HG03139 (cell line): ENCODE measurements at regions not wholly inside any gene's neighbourhood (a gene's known extent, or its start where the extent isn't known, plus 50 kb on each side); places are given as distances from the start of the nearest gene placed in this dataset.

Source experiments
- ATAC-seq: cut with Tn5 transposase; IDR thresholded peaks from one replicate; pipeline ENCODE4 v1.9.1; 2021; ENCODE audit not compliant: unreplicated experiment

DNA sequence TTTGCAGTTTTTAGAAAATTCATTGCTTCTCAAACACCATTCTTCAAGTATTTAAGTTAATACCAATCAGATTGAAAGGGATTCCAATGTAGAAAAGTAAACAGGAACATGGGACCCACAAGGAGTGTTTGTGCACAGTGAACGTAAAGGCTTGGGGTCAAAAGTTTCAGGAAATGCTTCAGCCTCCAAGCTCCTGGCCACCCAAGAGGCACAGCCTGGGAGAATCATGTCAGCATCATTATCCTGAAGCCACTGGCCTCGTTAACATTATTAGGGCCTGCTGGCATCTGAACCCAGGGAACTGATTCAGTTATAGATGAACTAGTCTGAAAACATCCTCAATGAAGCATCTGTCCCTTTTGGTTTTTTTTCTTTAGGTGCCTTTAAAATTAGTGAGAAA, 122.9 kb downstream of the NXNL2 start:
- ATAC-seq, result no peak

DNA sequence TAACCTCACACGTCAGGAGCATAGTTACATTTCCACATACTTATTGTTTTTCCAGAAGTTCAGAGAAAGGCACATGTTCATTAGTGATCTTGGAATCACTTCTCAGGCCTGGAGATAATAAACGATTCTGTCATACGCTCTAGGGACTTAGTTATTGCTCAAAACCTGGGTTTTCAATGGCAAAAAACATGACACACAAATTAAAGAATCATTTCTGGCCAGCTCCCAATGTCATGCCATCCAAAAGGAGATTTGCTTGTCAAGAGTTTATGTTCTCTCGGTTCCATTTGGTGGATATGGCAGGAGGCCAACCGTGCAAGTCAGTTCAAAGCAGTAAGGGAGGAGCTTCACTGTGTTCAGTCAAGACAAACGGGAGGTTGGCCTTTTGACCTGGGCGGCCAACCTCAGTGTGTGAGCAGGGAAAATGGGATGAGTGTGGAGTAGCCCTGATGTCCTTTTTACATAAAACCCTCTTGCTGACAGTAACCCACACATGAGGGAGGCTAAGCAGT, 123.4 kb downstream of the NXNL2 start:
- no peak for ATAC-seq

DNA sequence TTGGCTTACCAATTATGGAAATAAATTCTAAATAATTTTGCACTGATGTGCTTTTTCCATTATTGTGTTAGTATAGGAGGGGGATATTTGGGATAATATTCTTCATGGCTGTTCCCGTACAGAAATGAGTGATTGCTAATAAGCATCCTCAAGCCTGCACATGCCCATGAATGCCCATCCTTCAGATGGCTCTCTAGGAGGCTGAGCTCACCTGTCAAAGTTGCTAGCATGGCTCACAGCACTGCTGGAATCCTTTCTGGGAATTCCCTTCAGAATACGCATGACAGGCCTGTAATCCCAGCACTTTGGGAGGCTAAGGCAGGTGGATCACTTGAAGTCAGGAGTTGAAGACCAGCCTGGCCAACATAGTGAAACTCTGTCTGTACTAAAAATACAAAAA, 124.1 kb downstream of the NXNL2 start:
- ATAC-seq, result no peak

DNA sequence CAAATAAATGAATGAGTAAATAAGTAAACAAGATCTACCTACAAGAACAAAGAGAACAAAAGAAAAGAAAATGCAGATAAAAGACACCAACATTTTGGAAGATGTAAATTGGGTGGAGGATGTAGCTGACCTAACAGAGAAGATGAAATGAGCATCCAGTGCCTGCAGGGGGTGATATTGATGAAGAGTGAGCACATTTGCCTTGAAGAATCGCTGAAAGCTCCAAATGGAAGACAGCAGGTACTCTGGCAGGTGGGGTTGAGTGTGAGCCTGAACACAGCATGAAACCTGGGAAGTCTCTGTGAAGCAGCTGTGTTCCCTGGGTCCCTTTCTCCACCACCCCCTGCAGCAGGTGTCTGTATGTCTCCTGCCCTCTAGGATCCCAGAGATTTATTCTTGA, 125.6 kb downstream of the NXNL2 start:
- no peak for ATAC-seq

DNA sequence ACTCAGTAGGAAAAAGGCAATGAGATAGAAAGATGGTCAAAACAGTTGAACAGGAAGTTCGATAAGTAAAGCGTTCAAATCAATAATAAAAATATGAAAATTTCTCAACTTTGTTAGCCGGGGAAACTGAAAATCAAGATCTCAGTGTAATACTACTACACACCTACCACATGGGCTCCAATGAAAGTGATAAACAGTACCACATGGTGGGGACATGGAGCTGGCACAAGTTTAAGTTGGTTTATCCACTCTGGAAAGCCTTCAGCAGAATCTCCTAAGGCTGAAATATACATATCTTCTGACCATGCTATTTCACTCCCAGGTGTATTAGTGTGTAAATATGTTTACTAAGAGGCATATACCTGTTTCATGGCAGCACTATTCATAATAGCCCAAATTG, 126.8 kb downstream of the NXNL2 start:
- no peak for ATAC-seq

DNA sequence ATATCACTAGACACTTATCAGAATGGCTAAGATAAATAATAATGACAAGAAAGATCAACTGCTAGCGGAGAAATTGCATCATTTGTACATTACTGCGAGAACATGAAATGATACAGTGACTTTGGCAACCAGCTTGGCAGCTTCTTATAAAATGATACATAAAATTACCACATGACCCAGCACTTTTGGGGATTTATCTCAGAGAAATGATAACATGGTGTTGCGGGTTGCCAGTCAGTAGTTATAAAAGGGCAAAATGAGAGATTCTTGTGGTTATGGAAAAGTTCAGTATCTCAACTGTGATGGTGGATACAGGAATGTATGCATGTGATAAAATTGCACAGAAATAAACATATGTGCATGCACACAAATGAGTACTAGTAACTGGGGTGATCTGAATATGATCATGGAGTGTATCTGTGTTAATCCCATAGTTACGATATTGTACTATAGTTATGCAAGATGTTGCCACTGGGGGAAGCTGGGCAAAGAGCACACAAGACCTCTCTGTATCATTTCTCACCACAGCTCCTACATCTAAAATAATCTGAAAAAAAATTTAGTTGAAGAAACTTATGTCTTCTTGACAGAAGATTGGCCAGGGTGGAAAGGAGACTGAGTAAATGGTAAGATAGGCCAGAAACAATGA, 128.9 kb downstream of the NXNL2 start:
- no peak for ATAC-seq

DNA sequence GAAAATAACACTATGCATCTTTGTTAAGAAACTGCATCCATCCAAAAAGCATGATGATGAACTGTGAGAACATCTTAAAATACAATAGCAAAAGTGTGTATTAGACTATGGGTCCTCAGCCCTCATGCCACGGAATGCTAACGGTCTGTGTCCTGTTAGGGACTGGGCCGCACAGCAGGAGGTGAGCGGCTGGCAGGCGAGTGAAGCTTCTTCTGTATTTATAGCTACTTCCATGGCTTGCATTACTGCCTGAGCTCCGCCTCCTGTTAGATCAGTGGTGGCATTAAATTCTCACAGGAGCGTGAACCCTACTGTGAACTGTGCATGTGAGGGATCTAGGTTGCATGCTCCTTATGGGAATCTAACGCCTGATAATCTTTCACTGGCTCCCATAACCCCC, 129.8 kb downstream of the NXNL2 start:
- ATAC-seq, result no peak

DNA sequence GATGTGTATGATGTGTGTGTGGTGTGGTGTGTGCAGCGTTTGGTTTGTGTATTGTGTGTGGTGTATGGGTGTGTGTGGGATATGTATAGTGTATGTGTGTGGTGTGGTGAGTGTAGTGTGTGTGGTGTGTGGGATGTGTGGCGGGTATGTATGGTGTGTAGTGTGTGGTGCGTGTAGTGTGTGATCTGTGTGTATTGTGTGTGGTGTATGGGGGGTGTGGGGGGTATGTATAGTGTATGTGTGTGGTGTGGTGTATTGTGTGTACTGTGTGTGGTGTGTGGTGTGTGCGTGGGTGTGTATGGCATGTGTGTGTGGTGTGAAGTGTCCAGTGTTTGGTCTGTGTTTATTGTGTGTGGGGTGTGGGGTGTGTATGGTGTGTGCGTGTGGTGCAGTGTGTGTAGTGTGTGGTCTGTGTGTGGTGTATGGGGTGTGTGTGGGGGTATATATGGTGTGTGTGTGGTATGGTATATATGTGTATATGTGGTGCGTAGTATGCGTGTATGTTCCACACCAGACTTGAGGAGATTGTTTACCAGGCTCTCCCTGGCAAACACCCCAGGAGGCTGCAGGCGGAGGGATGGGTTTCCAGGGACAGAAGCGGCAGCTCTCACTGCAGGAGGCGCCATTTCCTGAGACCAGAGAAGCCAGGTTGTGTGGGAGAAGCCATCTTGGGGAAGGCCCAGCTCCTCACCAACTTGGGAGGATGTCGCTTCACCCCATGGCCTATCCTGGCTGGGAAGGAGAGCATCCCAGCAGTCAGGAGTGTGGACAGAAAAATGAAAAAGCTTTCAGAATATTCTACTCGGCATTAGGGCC, 138.1 kb downstream of the NXNL2 start:
- no peak for ATAC-seq

DNA sequence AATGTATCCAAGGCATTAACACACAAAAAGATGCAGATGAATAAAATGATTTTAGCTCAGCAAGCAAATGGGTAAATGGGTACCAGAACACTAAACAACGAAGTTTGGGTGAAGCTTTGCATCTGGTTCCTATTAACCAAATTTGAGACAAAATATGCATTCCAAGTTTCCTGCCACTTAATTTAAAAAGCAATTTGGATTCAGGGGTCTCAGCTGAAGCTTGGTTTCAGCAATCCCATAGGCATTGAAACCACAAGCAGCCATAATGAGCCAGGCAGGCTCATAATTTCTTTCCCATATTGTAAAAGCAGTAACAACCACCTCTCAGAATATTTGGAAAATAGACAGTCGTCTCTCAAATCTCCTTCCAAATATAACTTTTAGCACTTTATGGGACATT, 138.9 kb downstream of the NXNL2 start:
- ATAC-seq, result no peak

DNA sequence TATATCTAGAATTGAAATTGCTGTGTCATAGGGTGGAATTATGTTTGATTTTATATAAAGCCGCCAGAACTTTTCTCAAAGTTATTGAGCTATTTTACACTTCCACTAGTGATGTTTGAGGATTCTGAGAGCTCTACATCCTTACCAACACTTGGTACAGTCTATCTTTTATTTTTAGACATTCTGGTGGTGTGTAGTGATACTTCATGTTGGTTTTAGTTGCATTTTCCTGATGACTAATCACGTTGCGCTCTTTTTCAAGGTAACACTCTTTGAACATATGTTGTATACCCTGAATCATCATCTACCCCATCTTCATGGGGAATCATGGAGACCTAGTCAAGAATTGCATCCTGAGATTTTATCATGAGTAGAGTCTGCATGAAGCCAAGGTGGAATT, 141.7 kb downstream of the NXNL2 start:
- no peak for ATAC-seq

DNA sequence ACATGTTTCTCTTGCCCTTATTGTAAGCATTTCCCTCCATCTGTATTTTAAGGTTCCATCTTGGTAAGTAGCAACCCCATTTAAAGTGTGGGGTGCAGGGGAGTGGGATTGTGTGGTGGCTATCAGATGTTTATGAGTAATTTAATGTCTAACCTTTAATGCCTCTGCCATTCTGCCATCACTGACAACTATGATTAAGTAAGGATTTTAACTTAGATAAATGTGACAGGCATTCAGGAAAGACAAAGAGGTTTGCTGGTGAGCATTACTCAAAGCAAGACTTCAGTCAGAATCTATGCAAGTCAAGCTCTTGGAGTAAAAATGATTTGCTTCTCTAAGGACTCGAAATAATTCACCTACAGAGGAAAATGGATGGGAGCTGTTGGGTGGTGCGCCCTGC, 143.0 kb downstream of the NXNL2 start:
- ATAC-seq, result no peak

DNA sequence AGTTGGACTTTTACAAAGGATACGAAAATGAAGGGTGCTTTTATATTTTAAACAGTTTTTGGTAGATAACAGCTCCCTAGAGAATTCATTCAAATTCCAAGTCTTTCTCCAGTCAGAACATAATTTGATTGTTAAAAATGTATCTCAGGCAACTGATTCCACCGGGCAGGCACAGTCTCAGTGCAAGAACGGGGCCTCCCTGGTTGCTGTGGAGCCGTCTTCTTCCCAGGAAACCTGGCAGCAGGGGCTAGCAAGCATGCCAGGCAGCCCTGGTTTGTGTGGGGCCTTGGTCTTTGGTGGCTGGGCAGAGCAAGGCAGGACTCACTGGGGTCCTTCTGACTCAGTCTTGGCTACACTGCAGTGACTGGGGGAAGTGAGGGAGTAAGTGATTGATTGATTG, 143.5 kb downstream of the NXNL2 start:
- no peak for ATAC-seq

DNA sequence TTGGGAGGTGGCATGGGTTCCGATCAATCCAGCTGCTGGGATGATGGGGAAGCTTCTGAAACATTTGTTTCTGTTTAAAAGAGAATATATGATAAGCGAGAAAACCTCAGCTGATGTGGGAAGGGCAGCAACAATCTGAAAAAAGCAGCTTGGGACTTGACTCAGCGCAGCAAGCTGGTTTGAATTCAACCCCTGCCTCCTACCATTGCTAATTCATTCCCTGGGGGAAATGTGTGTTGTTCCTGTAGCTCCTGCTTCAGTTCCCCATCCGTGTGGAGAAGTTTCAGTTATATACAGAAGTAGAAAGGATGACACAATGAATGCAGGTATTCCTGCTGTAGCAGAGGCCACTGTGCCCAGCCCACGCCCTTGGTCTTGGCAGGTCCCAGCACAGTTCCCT, 145.1 kb downstream of the NXNL2 start:
- ATAC-seq, result no peak

DNA sequence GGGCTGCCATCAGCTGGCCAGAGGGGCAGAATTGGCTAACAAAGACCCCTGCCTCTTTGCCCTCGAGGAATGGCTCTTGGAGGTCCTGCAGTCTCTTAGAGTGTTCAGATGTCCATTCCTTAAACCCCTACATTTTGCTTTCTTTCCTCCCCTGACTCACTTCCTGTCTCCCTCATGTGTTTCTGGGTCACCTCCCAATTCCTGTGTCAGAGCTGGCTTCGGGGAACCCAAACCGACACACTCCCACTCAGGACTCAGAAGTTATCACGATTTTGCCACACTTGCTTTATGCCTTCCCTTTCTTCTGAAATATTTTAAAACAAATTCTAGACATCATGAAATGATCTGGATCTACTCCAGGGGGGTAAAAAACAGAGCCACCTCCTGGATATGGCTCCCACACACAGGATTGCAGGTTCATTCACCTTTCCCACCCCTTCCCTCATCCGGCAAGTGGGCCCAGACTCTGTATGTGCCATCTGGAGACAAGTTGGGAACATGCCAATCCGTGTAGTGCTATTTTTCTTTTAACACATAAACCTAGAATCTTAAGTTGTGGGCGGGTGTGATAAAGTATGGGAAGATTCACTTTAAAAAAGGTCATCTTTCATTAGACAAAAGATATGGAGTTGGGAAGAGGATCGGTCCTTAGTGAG, 145.7 kb downstream of the NXNL2 start:
- ATAC-seq, result no peak

DNA sequence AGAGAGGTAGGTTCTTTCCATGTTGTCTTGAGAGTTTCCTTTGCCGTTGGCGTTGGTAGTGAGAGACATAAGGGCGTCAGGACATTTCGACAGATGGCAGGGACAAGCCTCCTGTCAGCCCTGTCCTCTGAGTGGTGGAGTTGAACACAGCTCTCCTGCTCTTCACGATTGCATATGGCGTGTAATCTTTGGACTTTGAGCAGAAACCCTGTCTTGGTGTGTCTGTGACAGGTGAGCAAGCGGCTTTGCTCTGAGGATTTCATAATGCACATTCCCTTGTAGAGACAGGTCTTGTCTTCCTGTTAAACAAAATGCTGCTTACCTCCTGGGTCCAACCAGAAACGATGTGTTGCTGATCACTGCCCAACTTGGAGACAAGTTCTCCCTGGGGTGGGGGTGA, 146.5 kb downstream of the NXNL2 start:
- no peak for ATAC-seq

DNA sequence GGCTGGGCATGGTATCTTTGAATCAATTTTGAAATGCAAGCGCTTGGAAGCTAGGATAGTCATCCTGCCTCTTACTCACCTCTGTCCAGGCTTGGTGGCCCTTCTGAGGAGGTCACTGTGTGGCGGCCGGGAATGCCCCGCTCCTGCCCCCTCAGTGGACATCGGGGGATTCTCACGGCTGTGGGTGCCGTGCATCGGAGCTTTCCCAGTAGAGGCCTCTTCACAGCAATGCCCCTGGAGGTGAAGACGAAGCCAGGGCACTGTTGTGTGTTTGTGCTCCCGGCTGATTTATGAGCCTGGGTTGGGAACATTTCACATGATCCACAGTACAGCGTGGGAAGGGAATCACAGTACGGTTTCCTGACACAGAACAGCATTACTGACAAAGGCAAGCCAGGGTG, 147.5 kb downstream of the NXNL2 start:
- ATAC-seq, result no peak

DNA sequence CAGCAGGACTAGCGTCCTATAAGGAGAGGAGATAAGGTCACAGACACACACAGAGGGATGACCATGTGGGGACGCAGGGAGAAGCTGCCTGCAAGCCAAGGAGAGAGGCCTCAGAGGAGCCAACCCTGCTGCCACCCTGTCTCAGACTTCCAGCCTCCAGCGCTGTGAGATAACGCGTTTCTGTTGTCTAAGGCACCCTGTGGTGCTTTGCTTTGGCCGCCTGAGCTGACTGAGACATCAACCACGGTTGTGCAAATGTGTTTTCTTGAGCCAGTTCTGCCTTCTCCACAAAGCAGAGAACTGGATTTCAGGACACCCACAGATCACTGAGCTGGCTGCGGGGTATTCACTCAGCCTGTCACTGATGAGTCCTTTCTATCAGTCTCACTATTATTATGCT, 149.1 kb downstream of the NXNL2 start:
- no peak for ATAC-seq

DNA sequence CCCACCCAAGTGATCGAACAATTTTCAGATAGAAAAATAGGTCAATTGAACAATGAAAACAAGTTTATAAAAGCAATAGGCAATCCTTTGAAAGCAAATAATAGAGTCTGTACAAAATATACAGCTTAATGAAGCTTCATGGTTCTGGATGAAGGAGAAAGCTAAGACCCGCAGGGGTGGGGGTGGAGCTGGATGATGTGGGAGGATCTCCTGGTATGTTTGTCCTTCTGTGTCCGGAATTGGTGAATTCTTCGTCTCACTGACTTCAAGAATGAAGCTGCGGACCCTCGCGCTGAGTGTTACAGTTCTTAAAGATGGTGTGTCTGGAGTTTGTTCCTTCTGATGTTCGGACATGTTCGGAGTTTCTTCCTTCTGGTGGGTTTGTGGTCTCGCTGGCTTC, 149.9 kb downstream of the NXNL2 start:
- ATAC-seq, result no peak

DNA sequence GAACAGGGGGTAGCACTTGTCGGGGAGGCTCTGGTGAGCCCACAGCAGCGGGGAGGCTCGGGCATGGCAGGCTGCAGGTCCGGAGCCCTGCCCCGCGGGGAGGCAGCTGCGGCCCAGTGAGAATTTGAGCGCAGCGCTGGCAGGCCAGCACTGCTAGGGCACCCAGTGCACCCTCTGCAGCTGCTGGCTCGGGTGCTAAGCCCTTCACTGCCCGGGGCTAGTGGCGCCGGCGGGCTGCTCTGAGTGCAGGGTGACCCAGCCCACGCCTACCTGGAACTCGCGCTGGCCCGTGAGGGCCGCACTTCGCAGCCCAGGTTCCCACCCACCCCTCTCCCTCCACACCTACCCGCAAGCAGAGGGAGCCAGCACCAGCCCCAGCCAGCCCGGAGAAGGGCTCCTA, 151.0 kb downstream of the NXNL2 start:
- no peak for ATAC-seq

DNA sequence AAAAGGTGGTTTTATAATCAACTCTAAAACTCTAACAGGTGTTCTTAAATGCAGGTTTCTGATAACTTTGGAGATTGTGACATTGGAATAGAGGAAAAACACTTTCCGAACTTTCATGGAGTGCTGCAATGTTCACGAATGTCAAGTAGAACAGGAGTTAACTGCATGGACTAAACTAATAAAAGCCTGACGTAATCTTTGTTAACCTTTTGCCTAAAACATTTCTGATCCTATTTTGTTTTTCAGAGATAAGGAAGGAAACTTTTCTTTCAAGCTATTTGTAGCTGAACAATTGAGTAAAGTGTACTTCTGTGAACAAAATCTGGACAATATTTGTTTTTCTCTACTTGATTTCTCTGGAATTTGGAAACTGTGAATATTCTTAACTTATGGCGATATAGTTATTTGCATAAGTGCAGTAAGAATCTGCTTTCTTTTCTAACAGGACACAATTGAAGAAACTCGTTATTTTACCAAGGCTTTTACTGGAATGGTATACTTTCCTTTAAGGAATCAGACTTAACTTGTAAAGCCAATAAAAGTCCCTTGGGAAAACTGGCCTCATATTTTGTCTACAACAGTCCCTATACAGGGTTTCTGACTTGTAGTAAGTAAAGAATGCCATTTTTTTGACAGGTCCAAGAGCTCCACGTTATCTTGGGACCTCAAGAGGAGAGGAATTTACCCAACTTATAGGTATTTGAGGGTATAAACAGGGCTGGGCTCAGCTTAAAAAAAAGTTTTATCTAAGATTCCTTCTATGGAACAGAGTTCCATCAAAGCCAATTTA, 154.7 kb downstream of the NXNL2 start:
- ATAC-seq, result no peak

DNA sequence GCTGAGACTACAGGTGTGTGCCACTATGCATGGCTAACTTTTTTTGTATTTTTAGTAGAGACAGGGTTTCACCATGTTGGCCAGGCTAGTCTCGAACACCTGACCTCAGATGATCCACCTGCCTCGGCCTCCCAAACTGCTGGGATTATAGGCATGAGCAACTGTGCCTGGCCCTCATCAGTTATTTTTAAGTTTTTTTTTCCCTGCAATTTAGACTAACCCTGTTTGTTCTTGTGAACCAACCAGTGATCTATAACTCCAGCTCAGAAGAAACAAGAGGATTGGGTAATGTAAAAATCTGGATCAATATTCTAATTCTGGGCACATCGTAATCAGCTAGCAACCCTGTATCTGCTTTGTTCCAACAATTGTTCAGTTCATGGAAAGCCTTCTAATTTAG, 155.7 kb downstream of the NXNL2 start:
- ATAC-seq, result no peak
